Stomach (tissue), 8 donors: ENCODE measurements at regions not wholly inside any gene's neighbourhood (a gene's known extent, or its start where the extent isn't known, plus 50 kb on each side); places are given as distances from the start of the nearest gene placed in this dataset.

ENCODE experiments used
- DNase-seq, 2 donors: peaks; one replicate each; pipeline versions ENCODE4 v3.0.0 to v3.0.0-alpha.2; 2013 to 2019
- H3K27ac ChIP-seq, 5 donors: fragments of 200-600 bp in 4 of 5; sonication (generic) in 4 of 5; one replicate each; pipeline ENCODE4 v1.5.1; 2013 to 2019; ENCODE audit warnings: mild to moderate bottlenecking in 1 of 5, moderate library complexity in 1 of 5
- H3K27me3 ChIP-seq, 3 donors: fragments of 200-600 bp; sonication (generic); one replicate each; pipeline ENCODE4 v1.5.1; 2017 to 2019; ENCODE audit warnings: mixed run types in 1 of 3
- H3K36me3 ChIP-seq, 4 donors: fragments of 200-600 bp; sonication (generic); 1 replicate in 3 of 4; 2 replicates in 1 of 4; pipeline ENCODE4 v1.5.1; 2016 to 2019
- H3K4me1 ChIP-seq, 4 donors: fragments of 200-600 bp; sonication (generic); one replicate each; pipeline ENCODE4 v1.5.1; 2016 to 2019
- H3K4me3 ChIP-seq, 4 donors: fragments of 200-600 bp; sonication (generic) in 3 of 4; one replicate each; pipeline ENCODE4 v1.5.1; 2016 to 2019; ENCODE audit warnings: mild to moderate bottlenecking in 1 of 4
- H3K9me3 ChIP-seq, 4 donors: fragments of 200-600 bp; sonication (generic); one replicate each; pipeline ENCODE4 v1.5.1; 2016 to 2019
- EP300 ChIP-seq: sonication (generic); formaldehyde crosslinking; IDR thresholded peaks from one replicate; pipeline ENCODE4 v1.6.1; 2017; ENCODE audit warnings: antibody characterized with exemption
- POLR2A ChIP-seq, 4 donors: fragments of 450-650 bp; IDR thresholded peaks; one replicate each; pipeline ENCODE4 v1.6.1; 2016; ENCODE audit warnings: antibody characterized with exemption in 4 of 4, control low read depth in 2 of 4, mild to moderate bottlenecking in 1 of 4, moderate library complexity in 1 of 4
- POLR2AphosphoS5 ChIP-seq, 3 donors: sonication (generic); formaldehyde crosslinking; IDR thresholded peaks; one replicate each; pipeline ENCODE4 v1.6.1; 2016; ENCODE audit warnings: antibody characterized with exemption in 3 of 3
- WGBS, 5 donors: extraction: QIAGEN DNeasy Blood & Tissue Kit in 3 of 5; methylation state at CpG; one replicate each; pipeline versions ENCODE4 v1.1.5 to v1.1.7; 2013 to 2018; 5-methylcytosine and 5-hydroxymethylcytosine counted together
- intact Hi-C: fragments of 100-400 bp; cut with DNase I; formaldehyde crosslinking; loops from one replicate; pipeline ENCODE4 v1.15.1; 2023; ENCODE audit warnings: low total_unique reads
- TF ChIP-seq, protein P1 (sequence below), 7 experiments: fragments of 450-650 bp in 4 of 7; fragments of 200-600 bp in 3 of 7; sonication (generic) in 3 of 7; IDR thresholded peaks; one replicate each; pipeline ENCODE4 v1.5.1; 2016 to 2019; ENCODE audit warnings: antibody characterized with exemption in 7 of 7, control low read depth in 2 of 7, mild to moderate bottlenecking in 1 of 7
- donor health status: healthy with polysubstance abuse.
- donor health status: Bipolar disorder and iron deficiency.
- donor health status: healthy.

DNA sequence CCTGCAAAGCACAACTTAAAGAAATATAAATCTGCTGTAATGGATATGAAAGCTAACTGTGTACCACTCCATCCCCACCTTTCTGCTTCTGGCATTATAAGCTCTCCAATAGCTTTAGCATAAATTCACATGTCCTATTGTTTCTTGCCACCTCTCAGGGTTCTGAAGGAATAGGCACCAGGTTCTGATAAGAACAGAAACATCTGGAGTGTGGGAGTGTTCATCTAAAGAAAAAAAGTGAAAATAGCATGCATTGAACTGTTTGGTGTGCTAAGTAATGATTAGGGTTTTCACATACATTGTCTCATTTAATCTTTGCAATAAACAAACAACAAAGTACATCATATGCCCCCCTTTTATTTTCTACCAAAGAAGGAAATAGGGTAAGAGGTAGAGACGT is 72.3 kb downstream of the FAM76B start:
- no peaks in the 10 kb centered on the region for H3K36me3 ChIP-seq
- intact Hi-C loops: no loop called here
- no peaks in the 10 kb centered on the region for H3K4me1 ChIP-seq
- no peak for DNase-seq
- no peak overlapping the region for H3K4me3 ChIP-seq
- H3K9me3 ChIP-seq: no peaks in the 10 kb centered on the region
- 1 to 79% (median 41%) methylated on average over 1 of the region's 1 CpG for WGBS, 5 donors
- TF ChIP-seq, protein P1, sequence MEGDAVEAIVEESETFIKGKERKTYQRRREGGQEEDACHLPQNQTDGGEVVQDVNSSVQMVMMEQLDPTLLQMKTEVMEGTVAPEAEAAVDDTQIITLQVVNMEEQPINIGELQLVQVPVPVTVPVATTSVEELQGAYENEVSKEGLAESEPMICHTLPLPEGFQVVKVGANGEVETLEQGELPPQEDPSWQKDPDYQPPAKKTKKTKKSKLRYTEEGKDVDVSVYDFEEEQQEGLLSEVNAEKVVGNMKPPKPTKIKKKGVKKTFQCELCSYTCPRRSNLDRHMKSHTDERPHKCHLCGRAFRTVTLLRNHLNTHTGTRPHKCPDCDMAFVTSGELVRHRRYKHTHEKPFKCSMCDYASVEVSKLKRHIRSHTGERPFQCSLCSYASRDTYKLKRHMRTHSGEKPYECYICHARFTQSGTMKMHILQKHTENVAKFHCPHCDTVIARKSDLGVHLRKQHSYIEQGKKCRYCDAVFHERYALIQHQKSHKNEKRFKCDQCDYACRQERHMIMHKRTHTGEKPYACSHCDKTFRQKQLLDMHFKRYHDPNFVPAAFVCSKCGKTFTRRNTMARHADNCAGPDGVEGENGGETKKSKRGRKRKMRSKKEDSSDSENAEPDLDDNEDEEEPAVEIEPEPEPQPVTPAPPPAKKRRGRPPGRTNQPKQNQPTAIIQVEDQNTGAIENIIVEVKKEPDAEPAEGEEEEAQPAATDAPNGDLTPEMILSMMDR (IDR thresholded peaks at IDR 0.05): no peak
- TF ChIP-seq POLR2AphosphoS5 (IDR thresholded peaks at IDR 0.05): no peak
- no peak for TF ChIP-seq EP300
- TF ChIP-seq POLR2A (IDR thresholded peaks at IDR 0.05): no peak
- no peaks in the 10 kb centered on the region for H3K27me3 ChIP-seq
- no peak overlapping the region for H3K27ac ChIP-seq

DNA sequence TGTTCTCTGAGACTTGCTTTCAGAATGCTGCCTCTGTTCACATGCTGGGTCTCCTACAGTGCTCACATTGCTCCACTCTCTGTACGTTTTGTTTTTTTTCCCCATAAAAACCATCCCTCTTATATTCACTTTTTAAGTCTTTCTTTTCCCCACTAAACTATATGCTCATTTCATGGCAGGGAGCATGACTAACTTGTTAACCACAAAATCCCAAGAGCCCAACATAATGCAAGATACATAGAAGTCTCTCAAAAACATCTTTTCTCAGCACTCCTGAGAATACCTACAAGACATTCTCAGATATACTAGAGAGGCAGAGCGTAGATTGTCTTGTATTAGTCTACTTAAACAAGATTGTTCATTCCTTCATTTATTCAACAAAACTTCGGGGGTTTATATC is 73.3 kb downstream of the FAM76B start:
- Histone ChIP-seq H3K27me3 (no peaks in the 10 kb centered on the region), H3K4me3 (no peak overlapping the region), H3K27ac (no peak overlapping the region), H3K36me3 (no peaks in the 10 kb centered on the region), H3K9me3 (no peaks in the 10 kb centered on the region), H3K4me1 (no peaks in the 10 kb centered on the region)
- intact Hi-C loops: no loop called here
- TF ChIP-seq, protein P1 (IDR thresholded peaks at IDR 0.05): no peak
- TF ChIP-seq EP300 (no peak), POLR2AphosphoS5 (IDR thresholded peaks at IDR 0.05) (no peak), POLR2A (IDR thresholded peaks at IDR 0.05) (no peak)
- 78 to 87% (median 84%) methylated on average over 3 of the region's 3 CpGs for WGBS, 5 donors
- DNase-seq: no peak

DNA sequence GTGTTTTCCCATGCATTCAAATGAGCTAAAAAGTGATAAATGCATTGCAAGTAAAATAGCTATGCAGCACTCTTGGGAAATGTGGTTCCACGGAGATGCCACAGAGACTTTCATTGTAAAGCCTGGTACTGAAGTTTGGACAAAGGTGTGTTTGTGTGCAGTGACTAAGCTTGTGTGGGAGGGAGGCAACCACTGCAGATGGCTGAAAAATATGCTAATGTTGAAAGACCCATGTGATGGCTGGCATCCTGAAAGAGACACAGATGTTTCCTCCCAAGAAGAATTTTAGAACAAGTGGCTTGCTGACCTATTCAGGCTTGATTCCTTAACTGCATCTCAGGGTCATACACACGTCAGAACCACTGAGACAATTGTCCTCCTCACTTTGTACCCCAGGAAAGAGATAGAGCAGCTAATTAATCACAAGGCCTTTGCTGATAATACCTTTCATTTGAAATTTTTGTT is 73.8 kb downstream of the FAM76B start:
- Histone ChIP-seq H3K4me3 (no peak overlapping the region), H3K4me1 (no peaks in the 10 kb centered on the region), H3K27me3 (no peaks in the 10 kb centered on the region), H3K27ac (no peak overlapping the region), H3K36me3 (no peaks in the 10 kb centered on the region), H3K9me3 (no peaks in the 10 kb centered on the region)
- 45 to 52% (median 47%) methylated on average over 2 of the region's 2 CpGs for WGBS, 5 donors
- TF ChIP-seq EP300 (no peak), POLR2A (IDR thresholded peaks at IDR 0.05) (no peak)
- peak in 1 of 2 donors; percentile 64 for DNase-seq
- intact Hi-C loops: no loop called here

DNA sequence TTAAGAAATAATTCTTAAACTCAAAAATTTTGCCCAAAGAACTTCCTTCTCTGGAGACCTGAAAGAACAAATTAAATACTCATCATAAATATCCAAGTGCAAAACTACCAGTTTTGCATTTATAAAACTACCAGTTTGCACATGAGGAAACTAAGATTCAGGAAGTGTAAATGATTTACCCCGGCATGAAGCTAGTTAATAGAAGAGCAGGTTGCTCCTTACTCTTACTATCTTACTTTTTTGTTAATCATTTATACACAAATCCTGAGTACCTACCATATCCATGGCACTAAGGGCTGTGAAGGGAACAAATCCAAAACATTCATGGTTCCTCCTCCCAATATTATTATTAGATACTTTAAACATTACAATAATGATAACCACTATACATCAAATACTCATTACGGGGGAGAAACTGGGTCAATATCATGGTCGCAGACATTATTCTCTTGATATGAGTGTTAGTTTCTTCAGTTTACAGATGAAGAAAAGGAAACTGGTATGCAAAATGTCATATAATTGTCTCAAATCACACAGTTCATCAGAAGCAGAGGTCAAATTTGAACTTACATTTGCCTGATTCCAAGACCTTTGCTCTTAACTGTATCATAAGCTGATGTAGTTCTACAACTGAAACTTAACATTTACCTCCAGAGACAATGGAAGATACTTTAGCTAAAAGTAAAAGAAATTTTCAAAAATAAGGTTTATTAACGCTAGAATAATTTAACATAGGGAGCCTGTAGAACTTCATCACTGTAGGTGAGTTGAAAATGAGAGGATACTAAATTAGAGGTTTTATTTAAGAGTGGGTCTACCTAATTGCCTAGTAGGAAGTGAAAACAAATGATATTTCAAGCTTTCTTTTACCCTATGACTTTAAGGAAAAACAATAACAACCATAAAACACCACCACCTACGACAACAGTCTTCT is 74.5 kb downstream of the FAM76B start:
- H3K27ac ChIP-seq: no peak overlapping the region
- intact Hi-C loops: no loop called here
- no peaks in the 10 kb centered on the region for H3K27me3 ChIP-seq
- H3K4me1 ChIP-seq: no peaks in the 10 kb centered on the region
- TF ChIP-seq, protein P1 (IDR thresholded peaks at IDR 0.05): no peak
- no peak for TF ChIP-seq POLR2A (IDR thresholded peaks at IDR 0.05)
- no peak for TF ChIP-seq EP300
- no peak for TF ChIP-seq POLR2AphosphoS5 (IDR thresholded peaks at IDR 0.05)
- no peaks in the 10 kb centered on the region for H3K9me3 ChIP-seq
- 50 to 63% (median 55%) methylated on average over 5 of the region's 5 CpGs for WGBS, 5 donors
- no peak for DNase-seq
- no peak overlapping the region for H3K4me3 ChIP-seq
- no peaks in the 10 kb centered on the region for H3K36me3 ChIP-seq

DNA sequence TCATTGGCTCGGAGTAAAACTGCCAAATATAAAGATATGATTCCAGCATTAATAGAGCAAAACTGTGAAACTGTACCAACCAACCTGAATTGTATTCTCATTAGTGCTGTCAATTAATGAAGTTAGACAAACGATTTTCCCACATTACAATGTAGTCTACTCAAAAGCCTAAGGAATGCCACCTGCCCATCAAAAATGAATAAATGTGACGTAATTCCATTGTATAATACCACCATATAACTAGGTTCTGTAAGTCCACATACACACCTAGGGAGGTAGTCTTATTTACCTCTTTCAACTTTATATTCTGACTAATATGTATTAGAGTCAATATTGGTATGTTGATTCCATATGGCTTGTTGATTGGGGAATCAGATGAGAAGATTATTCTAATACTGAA is 76.2 kb downstream of the FAM76B start:
- no peak for DNase-seq
- H3K27ac ChIP-seq: no peak overlapping the region
- intact Hi-C loops: no loop called here
- no peaks in the 10 kb centered on the region for H3K9me3 ChIP-seq
- TF ChIP-seq EP300 (no peak), POLR2A (IDR thresholded peaks at IDR 0.05) (no peak), POLR2AphosphoS5 (IDR thresholded peaks at IDR 0.05) (no peak)
- TF ChIP-seq, protein P1 (IDR thresholded peaks at IDR 0.05): no peak
- no peaks in the 10 kb centered on the region for H3K27me3 ChIP-seq
- no peak overlapping the region for H3K4me3 ChIP-seq
- H3K4me1 ChIP-seq: no peaks in the 10 kb centered on the region
- WGBS, 5 donors: 85 to 94% (median 90%) methylated on average over 3 of the region's 3 CpGs
- no peaks in the 10 kb centered on the region for H3K36me3 ChIP-seq
